ENCODE measurements at regions not wholly inside any gene's neighbourhood (a gene's known extent, or its start where the extent isn't known, plus 50 kb on each side); places are given as distances from the start of the nearest gene placed in this dataset.
A peak's percentile ranks its signal among the peaks of the same experiment; 100 is the strongest.

GRCh38 chr11:133687781-133688180 lies 155.5 kb upstream of the OPCML start:
- no peaks in the 10 kb centered on the region for H3K4me1 Mint-ChIP-seq
- no peaks in the 10 kb centered on the region for H3K36me3 Mint-ChIP-seq
- TF ChIP-seq EZH2phosphoT487 (IDR thresholded peaks at IDR 0.05) (no peak), EZH2 (IDR thresholded peaks at IDR 0.05) (no peak)
- Histone ChIP-seq H3F3A (ENCODE audit: low read depth) (no peaks in the 10 kb centered on the region), H3K79me2 (ENCODE audit: low read depth) (no peaks in the 10 kb centered on the region), H3K9ac (no peak overlapping the region), H3K27me3 (no peaks in the 10 kb centered on the region), H3K9me3 (ENCODE audit: low read depth) (no peaks in the 10 kb centered on the region), H3K4me3 (no peak overlapping the region), H3K36me3 (no peaks in the 10 kb centered on the region), H4K20me1 (ENCODE audit: low read depth) (no peaks in the 10 kb centered on the region), H2AFZ (replicated peaks) (no peak overlapping the region), H3K4me2 (no peak overlapping the region), H3K4me1 (no peaks in the 10 kb centered on the region), H3K27ac (no peak overlapping the region)
- no peaks in the 10 kb centered on the region for H3K27me3 Mint-ChIP-seq (ENCODE audit: insufficient read depth, low read depth)
- H3K9me3 Mint-ChIP-seq, result no peaks in the 10 kb centered on the region
- no peak for DNase-seq (ENCODE audit: low spot score)
- H3K27ac Mint-ChIP-seq, result no peak overlapping the region
- H3K4me3 Mint-ChIP-seq, result no peak overlapping the region

GRCh38 chr11:133681901-133682300 lies 149.6 kb upstream of the OPCML start:
- Histone ChIP-seq H2AFZ (replicated peaks) (no peak overlapping the region), H3K4me3 (no peak overlapping the region), H3K36me3 (no peaks in the 10 kb centered on the region), H3F3A (ENCODE audit: low read depth) (no peaks in the 10 kb centered on the region), H3K9me3 (ENCODE audit: low read depth) (no peaks in the 10 kb centered on the region), H3K4me2 (no peak overlapping the region), H3K4me1 (no peaks in the 10 kb centered on the region), H3K9ac (no peak overlapping the region), H3K27ac (no peak overlapping the region), H3K27me3 (no peaks in the 10 kb centered on the region), H3K79me2 (ENCODE audit: low read depth) (no peaks in the 10 kb centered on the region), H4K20me1 (ENCODE audit: low read depth) (no peaks in the 10 kb centered on the region)
- Mint-ChIP-seq H3K27me3 (ENCODE audit: insufficient read depth, low read depth) (no peaks in the 10 kb centered on the region), H3K4me3 (no peak overlapping the region), H3K4me1 (peaks cover 26% of the 10 kb centered on the region), H3K9me3 (no peaks in the 10 kb centered on the region), H3K27ac (no peak overlapping the region), H3K36me3 (no peaks in the 10 kb centered on the region)
- peak; percentile 28 for DNase-seq (ENCODE audit: low spot score)
- no peak for TF ChIP-seq EZH2 (IDR thresholded peaks at IDR 0.05)
- TF ChIP-seq EZH2phosphoT487 (IDR thresholded peaks at IDR 0.05), result no peak
- TF ChIP-seq CTCF (IDR thresholded peaks at IDR 0.05), result peak; percentile 46

GRCh38 chr11:133679896-133680295 lies 147.6 kb upstream of the OPCML start:
- H3K9ac ChIP-seq, result no peak overlapping the region
- no peaks in the 10 kb centered on the region for H3K36me3 ChIP-seq
- no peak for DNase-seq (ENCODE audit: low spot score)
- H3K9me3 ChIP-seq (ENCODE audit: low read depth), result no peaks in the 10 kb centered on the region
- no peaks in the 10 kb centered on the region for H3K79me2 ChIP-seq (ENCODE audit: low read depth)
- no peak overlapping the region for H3K27ac Mint-ChIP-seq
- no peaks in the 10 kb centered on the region for H3K27me3 Mint-ChIP-seq (ENCODE audit: insufficient read depth, low read depth)
- H3F3A ChIP-seq (ENCODE audit: low read depth), result no peaks in the 10 kb centered on the region
- H3K4me2 ChIP-seq, result no peak overlapping the region
- no peaks in the 10 kb centered on the region for H3K27me3 ChIP-seq
- H3K4me3 Mint-ChIP-seq, result no peak overlapping the region
- TF ChIP-seq EZH2phosphoT487 (IDR thresholded peaks at IDR 0.05) (no peak), CTCF (IDR thresholded peaks at IDR 0.05) (no peak)
- H3K4me1 Mint-ChIP-seq, result peaks cover 26% of the 10 kb centered on the region
- H4K20me1 ChIP-seq (ENCODE audit: low read depth), result no peaks in the 10 kb centered on the region
- H3K4me1 ChIP-seq, result no peaks in the 10 kb centered on the region
- no peak overlapping the region for H3K4me3 ChIP-seq
- H3K9me3 Mint-ChIP-seq, result no peaks in the 10 kb centered on the region
- no peak overlapping the region for H3K27ac ChIP-seq
- no peak overlapping the region for H2AFZ ChIP-seq (replicated peaks)
- H3K36me3 Mint-ChIP-seq, result no peaks in the 10 kb centered on the region

- no peaks in the 10 kb centered on the region for H3K4me1 ChIP-seq
- no peaks in the 10 kb centered on the region for H4K20me1 ChIP-seq (ENCODE audit: low read depth)
- H3K79me2 ChIP-seq (ENCODE audit: low read depth), result no peaks in the 10 kb centered on the region
- no peaks in the 10 kb centered on the region for H3K27me3 ChIP-seq
- H3K4me3 Mint-ChIP-seq, result no peak overlapping the region
- TF ChIP-seq EZH2phosphoT487 (IDR thresholded peaks at IDR 0.05), result no peak
- TF ChIP-seq CTCF (IDR thresholded peaks at IDR 0.05), result no peak
- no peak for TF ChIP-seq EZH2 (IDR thresholded peaks at IDR 0.05)
- H3K27ac Mint-ChIP-seq, result no peak overlapping the region
- H3K9ac ChIP-seq, result no peak overlapping the region
- H3K36me3 ChIP-seq, result no peaks in the 10 kb centered on the region
- no peaks in the 10 kb centered on the region for H3K36me3 Mint-ChIP-seq
- H3K4me2 ChIP-seq, result no peak overlapping the region
- H3K4me1 Mint-ChIP-seq, result peaks cover 26% of the 10 kb centered on the region
- no peaks in the 10 kb centered on the region for H3K9me3 ChIP-seq (ENCODE audit: low read depth)
- no peaks in the 10 kb centered on the region for H3K9me3 Mint-ChIP-seq
- no peak overlapping the region for H2AFZ ChIP-seq (replicated peaks)
- no peak for DNase-seq (ENCODE audit: low spot score)
- H3K4me3 ChIP-seq, result no peak overlapping the region
- no peaks in the 10 kb centered on the region for H3K27me3 Mint-ChIP-seq (ENCODE audit: insufficient read depth, low read depth)
- no peak overlapping the region for H3K27ac ChIP-seq
- no peaks in the 10 kb centered on the region for H3F3A ChIP-seq (ENCODE audit: low read depth)
Observed at GRCh38 chr11:133678191-133678590, 145.9 kb upstream of the OPCML start.

All from neural progenitor cell (in vitro differentiated cells).